Fibroblast of peridontal ligament (primary cell): ENCODE measurements at regions not wholly inside any gene's neighbourhood (a gene's known extent, or its start where the extent isn't known, plus 50 kb on each side); places are given as distances from the start of the nearest gene placed in this dataset.
"Not testable (repeated sequence)": the region's sequence is repeated elsewhere in the genome, so short reads cannot be mapped to it uniquely, and the experiment has no call there.

ENCODE experiments used
- DNase-seq: peaks from one replicate; pipeline ENCODE4 v3.0.0-alpha.2; 2010; ENCODE audit errors: extremely low read depth

- not testable (repeated sequence) for DNase-seq
Observed at GRCh38 chr18:67752211-67752610, 235.7 kb upstream of the DSEL start.

DNA sequence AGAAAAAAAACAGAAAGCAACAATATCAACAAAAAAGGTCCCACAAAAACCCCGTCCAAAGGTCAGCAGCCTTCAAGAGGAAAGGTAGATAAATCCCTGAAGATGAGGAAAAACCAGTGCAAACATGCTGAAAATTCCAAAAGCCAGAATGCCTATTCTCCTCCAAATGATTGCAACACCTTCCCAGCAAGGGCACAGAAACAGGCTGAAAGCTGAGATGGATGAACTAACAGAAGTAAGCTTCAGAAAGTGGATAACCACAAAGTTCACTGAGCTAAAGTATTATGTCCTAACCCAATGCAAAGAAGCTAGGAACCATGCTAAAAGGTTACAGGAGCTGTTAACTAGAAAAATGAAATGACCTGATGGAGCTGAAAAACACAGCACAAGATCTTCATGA is 226.4 kb upstream of the DSEL start:
- peak; percentile 38 for DNase-seq

DNA sequence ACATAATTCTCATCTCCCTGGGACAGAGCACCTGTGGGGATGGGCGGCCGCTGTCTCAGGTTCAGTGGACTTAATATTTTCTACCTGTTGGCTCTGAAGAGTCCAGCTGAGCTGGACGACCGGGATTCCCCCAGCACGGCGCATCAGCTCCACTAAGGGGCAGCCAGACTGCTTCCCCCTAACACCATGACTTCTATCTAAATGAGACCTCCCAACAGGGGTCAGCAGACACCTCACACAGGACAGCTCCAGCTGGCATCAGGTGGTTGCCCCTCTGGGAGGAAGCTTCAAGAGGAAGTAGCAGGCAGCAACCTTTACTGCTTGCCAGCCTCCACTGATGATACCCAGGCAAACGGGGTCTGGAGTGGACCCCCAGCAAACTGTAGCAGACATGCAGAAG is 226.0 kb upstream of the DSEL start:
- DNase-seq = no peak

DNA sequence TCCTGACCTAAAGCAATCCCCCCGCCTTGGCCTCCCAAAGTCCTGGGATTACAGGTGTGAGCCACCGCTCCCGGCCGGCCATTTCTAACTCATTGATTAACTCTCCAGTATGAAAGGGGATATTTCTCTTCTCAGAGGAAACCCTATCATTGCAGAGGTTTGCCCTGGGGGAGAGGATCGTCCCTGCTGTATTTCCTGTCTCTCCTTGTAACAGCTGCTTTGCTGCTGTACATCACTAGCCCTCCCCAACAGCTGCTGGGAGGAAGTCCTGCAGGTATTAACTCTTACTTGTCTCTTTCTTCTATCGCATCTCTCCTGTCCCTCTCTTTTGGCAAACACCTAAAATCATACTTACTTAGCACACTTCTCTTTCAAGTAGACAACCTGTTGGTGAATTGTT is 219.0 kb upstream of the DSEL start:
- DNase-seq = no peak

DNA sequence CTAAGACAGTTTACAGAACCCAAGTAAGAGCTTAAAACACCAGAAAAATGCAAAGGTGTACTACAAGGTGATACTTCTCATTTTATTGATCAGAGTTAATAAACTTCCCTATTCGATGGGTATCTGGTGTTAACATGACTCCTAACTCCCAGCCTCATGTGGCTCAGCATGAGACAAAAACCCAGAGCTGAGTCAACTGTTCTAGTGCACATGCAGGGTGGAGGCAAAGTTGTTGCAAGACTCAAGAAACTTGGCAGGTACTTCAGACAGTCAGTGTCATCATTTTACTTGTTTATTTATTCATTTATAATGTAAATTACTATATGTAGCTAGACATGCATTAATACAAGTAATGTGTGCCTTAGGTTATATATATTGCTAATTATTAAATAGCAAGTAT is 216.6 kb upstream of the DSEL start:
- peak; percentile 67 for DNase-seq

DNA sequence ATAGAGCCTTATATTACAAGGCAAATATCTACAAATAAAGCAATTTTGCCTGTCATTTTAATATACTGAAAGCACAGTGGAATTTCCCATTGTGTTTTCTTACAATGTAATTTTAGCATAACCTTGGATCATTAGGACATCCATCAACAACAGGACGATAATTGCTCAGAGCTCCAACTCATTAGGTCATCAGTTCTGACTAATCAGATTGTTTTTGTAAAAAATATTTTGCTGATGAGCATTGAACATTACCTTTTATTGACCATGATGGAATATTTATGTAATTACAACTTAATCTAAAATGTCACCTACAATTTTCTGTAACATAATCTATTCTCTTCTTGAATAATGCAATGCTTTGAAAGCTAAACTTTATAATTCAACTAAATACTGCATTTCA is 215.3 kb upstream of the DSEL start:
- DNase-seq = peak; percentile 11

GRCh38 chr18:67730886-67731285 is 214.4 kb upstream of the DSEL start:
- peak; percentile 68 for DNase-seq

- DNase-seq = no peak
Observed at GRCh38 chr18:67728364-67728763, 211.8 kb upstream of the DSEL start.

DNA sequence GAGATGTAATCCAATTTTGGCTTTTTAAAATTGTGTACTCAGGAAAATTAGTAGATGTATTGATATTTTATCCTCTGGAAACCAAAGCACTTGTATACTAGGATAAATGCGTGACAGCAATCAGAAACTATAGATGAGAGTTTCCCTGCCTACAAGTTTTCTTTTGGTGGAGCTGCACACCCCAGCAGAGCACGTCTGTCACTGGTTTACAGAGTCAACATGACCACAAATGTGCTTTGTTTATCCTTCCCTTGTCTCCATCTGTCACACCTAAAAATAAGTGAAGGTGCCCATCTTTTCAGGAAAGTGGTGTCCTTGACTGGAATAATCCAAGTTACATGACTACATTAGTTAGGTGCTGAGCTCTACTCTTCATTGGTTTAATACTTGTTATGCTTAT is 210.4 kb upstream of the DSEL start:
- no peak for DNase-seq

- DNase-seq = no peak
Observed at GRCh38 chr18:67717800-67718199, 201.3 kb upstream of the DSEL start.

- no peak for DNase-seq
Observed at GRCh38 chr18:67715567-67715966, 199.0 kb upstream of the DSEL start.

GRCh38 chr18:67710639-67711038 is 194.1 kb upstream of the DSEL start:
- DNase-seq = no peak

DNA sequence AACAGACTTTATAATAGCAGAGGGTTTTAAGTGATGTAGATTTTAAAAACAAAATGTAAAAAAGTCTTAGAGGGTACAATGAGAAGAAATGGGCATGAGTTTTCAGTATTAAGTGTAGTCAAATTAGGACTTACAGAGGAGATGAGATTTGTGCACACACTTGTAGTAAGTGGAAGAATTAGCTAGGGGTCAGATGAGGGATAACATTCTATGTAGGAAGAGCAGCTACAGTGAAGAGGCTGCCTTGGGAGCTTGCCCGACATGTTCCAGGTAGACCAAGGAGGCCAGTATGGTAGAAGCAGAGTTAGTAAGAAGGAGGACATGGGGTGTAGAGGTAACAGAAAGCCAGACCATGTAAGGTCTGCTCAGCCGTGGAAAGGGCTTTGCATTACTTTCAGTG is 189.2 kb upstream of the DSEL start:
- DNase-seq = no peak

DNA sequence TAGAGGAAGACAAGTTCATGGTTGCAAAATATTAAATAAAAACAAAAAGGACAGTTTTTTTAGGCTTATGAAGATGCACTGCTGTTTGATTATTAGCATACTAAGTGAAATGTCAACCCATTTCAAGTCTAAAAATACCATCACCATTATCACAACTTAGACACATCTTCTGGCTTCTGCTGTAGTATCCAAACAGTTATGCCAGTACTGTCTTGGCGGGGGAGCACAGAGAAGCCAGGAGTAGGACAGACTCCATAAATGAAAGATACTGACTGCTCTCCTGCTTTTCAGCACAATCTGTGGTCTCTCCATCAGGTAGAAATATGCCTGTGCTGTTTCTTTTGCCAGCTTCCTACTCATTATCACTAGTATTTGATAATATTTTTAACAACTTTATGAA is 179.2 kb upstream of the DSEL start:
- no peak for DNase-seq

DNA sequence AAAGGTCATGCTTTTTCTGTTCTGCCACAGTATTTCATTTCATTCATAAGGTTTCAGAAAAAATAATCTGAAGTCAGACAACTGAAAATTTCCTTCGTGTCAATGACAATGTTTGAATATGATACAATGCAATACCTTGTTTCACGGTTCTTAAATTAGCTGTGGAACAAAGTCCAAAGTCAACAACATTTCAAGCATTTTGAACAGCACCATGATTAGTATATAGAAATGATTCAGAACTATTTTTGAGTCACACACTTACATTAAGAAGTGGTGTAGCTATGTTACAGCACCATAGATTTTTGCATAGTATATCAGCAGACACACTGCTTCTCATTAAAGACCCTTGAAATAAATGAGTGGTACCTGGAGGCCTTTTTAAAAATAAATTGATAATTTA is 178.3 kb upstream of the DSEL start:
- DNase-seq = peak; percentile 33

- DNase-seq = peak; percentile 57
Observed at GRCh38 chr18:67692811-67693210, 176.3 kb upstream of the DSEL start.

- peak; percentile 45 for DNase-seq
Observed at GRCh38 chr18:67682516-67682915, 166.0 kb upstream of the DSEL start.

- no peak for DNase-seq
Observed at GRCh38 chr18:67677489-67677888, 161.0 kb upstream of the DSEL start.

GRCh38 chr18:67672716-67673115 is 156.2 kb upstream of the DSEL start:
- peak; percentile 64 for DNase-seq

GRCh38 chr18:67672155-67672554 is 155.6 kb upstream of the DSEL start:
- peak; percentile 78 for DNase-seq

DNA sequence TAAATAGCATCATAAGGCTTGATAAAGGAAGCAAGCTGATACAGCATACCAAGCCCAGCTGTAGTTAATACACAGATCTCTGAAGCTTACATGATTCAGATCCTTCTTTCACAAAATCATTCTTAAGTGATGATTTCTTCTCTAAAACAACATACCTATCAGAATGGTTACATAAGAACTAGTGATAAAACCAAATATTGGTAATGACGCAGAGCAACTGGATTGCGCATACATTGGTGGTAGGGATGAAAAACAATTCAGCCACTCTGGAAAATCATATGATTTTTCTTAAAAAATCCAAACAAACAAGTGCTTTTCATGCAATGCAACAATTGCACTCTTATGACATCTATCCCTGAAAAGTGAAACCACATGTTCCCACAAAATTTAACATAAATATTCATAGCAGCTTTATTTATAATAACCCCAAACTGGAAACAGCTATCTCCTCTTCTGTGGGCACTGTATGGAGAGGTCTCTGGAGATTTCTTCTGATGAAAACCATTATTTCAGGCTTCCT is 153.6 kb upstream of the DSEL start:
- peak; percentile 100 for DNase-seq

DNA sequence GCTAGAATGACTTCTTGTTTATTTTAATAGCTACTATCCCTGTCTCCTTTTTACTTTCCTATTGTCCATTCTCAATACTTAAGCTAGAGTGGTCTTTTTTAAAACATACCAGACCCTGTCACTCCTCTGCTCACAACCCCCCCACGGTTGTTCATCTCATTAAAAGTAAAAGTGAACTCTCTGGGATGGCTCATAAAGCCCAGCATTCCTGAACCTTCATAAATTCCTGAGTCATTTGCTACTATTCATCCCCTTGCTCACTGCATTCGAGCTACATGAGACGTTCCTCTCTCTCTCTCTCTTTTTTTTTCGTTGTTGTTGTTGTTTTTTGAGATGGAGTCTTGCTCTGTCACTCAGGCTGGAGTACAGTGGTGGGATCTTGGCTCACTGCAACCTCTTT is 148.7 kb upstream of the DSEL start:
- no peak for DNase-seq

DNA sequence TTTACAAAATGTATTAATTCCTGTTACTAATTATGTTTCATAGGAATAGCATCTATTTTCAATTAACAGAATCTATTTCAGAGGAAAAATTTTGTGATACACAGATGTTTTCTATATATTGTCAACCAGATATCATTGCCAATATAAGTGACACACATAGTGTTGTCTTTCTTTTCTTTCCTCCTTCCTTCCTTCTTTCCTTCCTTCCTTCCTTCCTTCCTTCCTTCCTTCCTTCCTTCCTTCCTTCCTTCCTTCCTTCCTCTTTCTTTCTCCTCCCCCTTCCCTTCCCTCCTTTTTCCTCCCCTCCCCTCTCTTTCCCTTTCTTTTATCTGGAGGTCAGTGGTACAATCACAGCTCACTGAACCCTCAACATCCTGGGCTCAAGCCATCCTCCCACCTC is 146.5 kb upstream of the DSEL start:
- no peak for DNase-seq

- DNase-seq = no peak
Observed at GRCh38 chr18:67661555-67661954, 145.0 kb upstream of the DSEL start.

- no peak for DNase-seq
Observed at GRCh38 chr18:67654101-67654500, 137.6 kb upstream of the DSEL start.
